CD4-positive, alpha-beta memory T cell (primary cell): ENCODE measurements at regions not wholly inside any gene's neighbourhood (a gene's known extent, or its start where the extent isn't known, plus 50 kb on each side); places are given as distances from the start of the nearest gene placed in this dataset.

Experiments
- CTCF ChIA-PET: fragments of 350-600 bp; sonication (Branson Sonifier 250); formaldehyde crosslinking; loops from one replicate; lab custom pipeline; 2021; ENCODE audit warnings: inconsistent platforms; ENCODE audit not compliant: partially characterized antibody; lab: Charles Lee
- POLR2A ChIA-PET: fragments of 350-600 bp; sonication (Branson Sonifier 250); formaldehyde crosslinking; loops from one replicate; lab custom pipeline; 2021; ENCODE audit not compliant: partially characterized antibody; lab: Charles Lee
- DNase-seq, 5 donors: peaks; one replicate each; pipeline versions ENCODE4 v3.0.0 to v3.0.0-alpha.2; 2020 to 2022; ENCODE audit warnings: mixed read lengths in 1 of 5
- H3K27ac ChIP-seq: one replicate; pipeline ENCODE4 v1.7.0; 2013; ENCODE audit warnings: low read depth, low read length
- H3K27me3 ChIP-seq: 2 replicates; pipeline ENCODE4 v1.7.0; 2013; ENCODE audit warnings: mild to moderate bottlenecking, low read length, moderate library complexity; ENCODE audit not compliant: insufficient read depth
- H3K36me3 ChIP-seq: 2 replicates; pipeline ENCODE4 v1.7.0; 2013; ENCODE audit warnings: mild to moderate bottlenecking, low read length, moderate library complexity; ENCODE audit not compliant: insufficient read depth
- H3K4me1 ChIP-seq: 2 replicates; pipeline ENCODE4 v1.7.0; 2013; ENCODE audit warnings: mild to moderate bottlenecking, low read length, moderate library complexity; ENCODE audit not compliant: insufficient read depth
- H3K4me3 ChIP-seq, 2 donors: one replicate each; pipeline ENCODE4 v1.7.0; 2013; ENCODE audit warnings: low read length in 2 of 2, mild to moderate bottlenecking in 1 of 2
- H3K9me3 ChIP-seq, 2 donors: one replicate each; pipeline ENCODE4 v1.7.0; 2013; ENCODE audit warnings: low read length in 2 of 2, control low read depth in 1 of 2; ENCODE audit not compliant: control insufficient read depth in 1 of 2
- H3K27ac Mint-ChIP-seq, 7 donors: one replicate each; pipeline ENCODE4 v1.8.0; 2020 to 2021; ENCODE audit warnings: mixed read lengths in 7 of 7, mild to moderate bottlenecking in 6 of 7, inconsistent platforms in 3 of 7, moderate library complexity in 3 of 7
- H3K27me3 Mint-ChIP-seq, 2 donors: one replicate each; pipeline ENCODE4 v1.8.0; 2020 to 2021; ENCODE audit warnings: mixed read lengths in 2 of 2
- H3K36me3 Mint-ChIP-seq, 2 donors: one replicate each; pipeline ENCODE4 v1.8.0; 2020 to 2021; ENCODE audit warnings: mixed read lengths in 2 of 2, inconsistent platforms in 1 of 2, mild to moderate bottlenecking in 1 of 2
- H3K4me1 Mint-ChIP-seq, 4 donors: one replicate each; pipeline ENCODE4 v1.8.0; 2020 to 2021; ENCODE audit warnings: mixed read lengths in 4 of 4, mild to moderate bottlenecking in 1 of 4
- H3K4me3 Mint-ChIP-seq, 8 donors: one replicate each; pipeline ENCODE4 v1.8.0; 2020 to 2021; ENCODE audit warnings: mixed read lengths in 8 of 8, mild to moderate bottlenecking in 7 of 8, moderate library complexity in 6 of 8, inconsistent platforms in 3 of 8
- H3K9me3 Mint-ChIP-seq, 8 donors: one replicate each; pipeline ENCODE4 v1.8.0; 2020 to 2021; ENCODE audit warnings: mixed read lengths in 8 of 8, mild to moderate bottlenecking in 5 of 8, inconsistent platforms in 3 of 8, moderate library complexity in 1 of 8
- intact Hi-C: fragments of 100-400 bp; cut with micrococcal nuclease; formaldehyde crosslinking; loops from one replicate; pipeline ENCODE4 v1.15.1; 2023

DNA sequence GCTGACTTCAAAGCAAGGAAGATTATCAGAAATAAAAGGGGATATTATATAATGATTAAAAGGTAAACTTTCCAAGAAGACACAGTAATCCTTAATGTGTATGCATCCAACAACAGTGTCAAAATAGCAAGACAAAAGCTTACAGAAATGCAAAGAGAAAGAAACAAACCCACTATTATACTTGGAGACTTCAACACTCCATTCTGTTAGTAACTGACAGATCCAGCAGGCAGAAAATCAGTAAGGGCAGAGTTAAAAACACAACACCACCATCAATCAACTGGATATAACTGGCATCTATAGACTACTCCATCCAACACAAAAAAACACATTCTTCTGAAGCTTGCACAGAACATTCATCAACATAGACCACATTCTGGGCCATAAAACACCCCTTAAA lies 103.8 kb downstream of the OR13A1 start:
- no peak overlapping the region for H3K27ac ChIP-seq
- no peak overlapping the region for H3K27ac Mint-ChIP-seq
- H3K4me1 Mint-ChIP-seq: no peaks in the 10 kb centered on the region
- DNase-seq: no peak
- ChIA-PET CTCF (no interaction called here), POLR2A (no interaction called here)
- no peaks in the 10 kb centered on the region for H3K36me3 Mint-ChIP-seq
- H3K9me3 ChIP-seq: no peaks in the 10 kb centered on the region
- no peak overlapping the region for H3K4me3 Mint-ChIP-seq
- no peak overlapping the region for H3K4me3 ChIP-seq
- no peaks in the 10 kb centered on the region for H3K36me3 ChIP-seq
- no peaks in the 10 kb centered on the region for H3K4me1 ChIP-seq
- peaks cover 9 to 11% of the 10 kb centered on the region in 2 donors for H3K27me3 Mint-ChIP-seq
- intact Hi-C loops: no loop called here
- H3K27me3 ChIP-seq: no peaks in the 10 kb centered on the region
- H3K9me3 Mint-ChIP-seq: peaks cover 0 to 9% (median 0%) of the 10 kb centered on the region in 8 donors

GRCh38 chr10:45219416-45219815 lies 96.0 kb downstream of the OR13A1 start:
- Histone ChIP-seq H3K4me1 (no peaks in the 10 kb centered on the region), H3K4me3 (no peak overlapping the region), H3K27me3 (no peaks in the 10 kb centered on the region), H3K9me3 (no peaks in the 10 kb centered on the region), H3K36me3 (no peaks in the 10 kb centered on the region), H3K27ac (no peak overlapping the region)
- H3K27me3 Mint-ChIP-seq: peaks cover 0 to 1% of the 10 kb centered on the region in 2 donors
- no peak for DNase-seq
- H3K9me3 Mint-ChIP-seq: peaks cover 0 to 4% (median 0%) of the 10 kb centered on the region in 8 donors
- intact Hi-C loops: no loop called here
- H3K36me3 Mint-ChIP-seq: no peaks in the 10 kb centered on the region
- no peak overlapping the region for H3K4me3 Mint-ChIP-seq
- CTCF ChIA-PET: interaction anchor here (1.0 kb wide), 1 partner anchor 16 kb away, joined by 3 read pairs; no protein-coding TSS in a partner anchor
- POLR2A ChIA-PET: no interaction called here
- H3K4me1 Mint-ChIP-seq: no peaks in the 10 kb centered on the region
- no peak overlapping the region for H3K27ac Mint-ChIP-seq

DNA sequence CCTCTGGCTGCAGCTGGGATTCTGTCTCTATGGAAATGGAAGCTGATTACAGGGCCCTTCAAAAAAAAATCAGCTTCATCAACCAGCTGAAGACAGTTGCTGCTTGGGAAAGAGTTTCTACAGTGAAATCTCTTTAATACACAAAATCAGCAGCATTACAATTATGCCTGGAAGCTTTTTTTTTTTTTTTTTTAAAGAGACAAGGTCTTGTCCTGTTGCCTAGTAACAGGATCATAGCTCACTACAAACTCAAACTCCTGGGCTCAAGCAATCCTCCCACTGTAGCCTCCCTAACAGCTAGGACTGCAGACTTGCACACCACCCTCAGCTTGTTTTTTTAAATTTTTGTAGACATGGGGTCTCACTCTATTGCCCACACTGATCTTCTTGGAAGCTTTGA lies 94.5 kb downstream of the OR13A1 start:
- H3K9me3 ChIP-seq: no peaks in the 10 kb centered on the region
- Mint-ChIP-seq H3K4me1 (no peaks in the 10 kb centered on the region), H3K36me3 (no peaks in the 10 kb centered on the region), H3K27ac (no peak overlapping the region), H3K27me3 (peaks cover 0 to 1% of the 10 kb centered on the region in 2 donors), H3K4me3 (no peak overlapping the region), H3K9me3 (peaks cover 0 to 1% (median 0%) of the 10 kb centered on the region in 8 donors)
- no peaks in the 10 kb centered on the region for H3K36me3 ChIP-seq
- DNase-seq: no peak
- H3K27me3 ChIP-seq: no peaks in the 10 kb centered on the region
- H3K27ac ChIP-seq: no peak overlapping the region
- intact Hi-C loops: no loop called here
- ChIA-PET CTCF (interaction anchor here (1.4 to 2.3 kb wide), 2 partner anchors 14 to 29 kb away, joined by 6 to 12 read pairs; no protein-coding TSS in a partner anchor), POLR2A (no interaction called here)
- H3K4me3 ChIP-seq: no peak overlapping the region
- no peaks in the 10 kb centered on the region for H3K4me1 ChIP-seq

DNA sequence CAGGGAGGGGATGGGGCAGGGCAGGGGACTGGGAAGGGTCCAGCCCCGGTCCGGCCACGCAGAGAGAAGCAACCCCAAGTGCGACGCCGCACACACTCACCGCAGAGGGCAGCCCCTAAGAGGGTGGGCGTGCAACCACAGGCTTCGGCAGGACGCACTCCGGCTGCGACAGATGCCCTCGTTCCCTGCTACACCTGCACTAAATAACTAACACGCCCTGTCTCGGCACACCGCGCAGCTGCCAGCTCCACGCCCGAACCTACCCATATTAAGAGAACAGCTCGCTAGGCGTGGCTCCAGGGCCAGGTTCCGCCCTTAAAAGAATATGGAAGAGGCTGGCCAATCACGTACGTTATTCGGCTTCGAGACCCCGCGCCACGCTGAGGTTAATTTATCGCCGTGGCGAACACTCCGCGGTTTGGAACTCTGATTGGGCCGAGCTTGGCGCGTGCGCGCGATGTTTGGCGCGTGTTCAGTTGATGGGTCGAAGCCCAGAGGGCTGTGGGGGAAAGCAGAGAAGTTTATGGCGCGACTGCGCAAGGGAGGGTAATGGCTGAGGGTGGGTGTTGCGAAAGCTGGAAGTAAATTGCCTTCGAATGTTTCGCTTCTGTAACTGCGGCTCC lies 91.1 kb downstream of the OR13A1 start:
- CTCF ChIA-PET: interaction anchor here (1.0 kb wide), 1 partner anchor 11 kb away, joined by 4 read pairs; no protein-coding TSS in a partner anchor
- DNase-seq: no peak
- intact Hi-C loops: no loop called here
- Histone ChIP-seq H3K4me1 (no peaks in the 10 kb centered on the region), H3K27me3 (no peaks in the 10 kb centered on the region), H3K36me3 (no peaks in the 10 kb centered on the region), H3K4me3 (no peak overlapping the region), H3K27ac (no peak overlapping the region), H3K9me3 (no peaks in the 10 kb centered on the region)
- peaks cover 1 to 4% of the 10 kb centered on the region in 2 donors for H3K36me3 Mint-ChIP-seq
- POLR2A ChIA-PET: no interaction called here
- no peak overlapping the region for H3K27ac Mint-ChIP-seq
- no peak overlapping the region for H3K4me3 Mint-ChIP-seq
- no peaks in the 10 kb centered on the region for H3K4me1 Mint-ChIP-seq
- peaks cover 0 to 7% (median 5%) of the 10 kb centered on the region in 8 donors for H3K9me3 Mint-ChIP-seq
- H3K27me3 Mint-ChIP-seq: peaks cover 2 to 5% of the 10 kb centered on the region in 2 donors

DNA sequence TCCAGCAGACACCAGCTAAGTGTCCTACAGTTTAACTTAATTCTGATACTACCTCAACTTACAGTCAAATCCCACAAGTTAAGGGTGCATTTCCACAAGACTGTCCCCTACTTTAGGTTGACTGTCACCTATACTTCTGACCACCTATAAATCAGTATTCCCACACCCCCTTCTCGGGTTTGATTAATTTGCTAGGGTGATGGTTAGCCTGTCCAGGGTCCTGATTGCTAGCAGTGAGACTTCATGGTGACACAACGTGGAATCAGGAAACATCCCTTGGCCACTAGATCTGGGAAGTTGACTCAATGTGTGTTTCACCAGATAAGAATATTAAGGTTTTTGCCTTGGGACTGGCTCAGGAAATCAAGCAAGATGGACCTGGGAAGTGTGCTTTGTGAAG lies 88.4 kb downstream of the OR13A1 start:
- no peak overlapping the region for H3K4me3 Mint-ChIP-seq
- Histone ChIP-seq H3K27me3 (no peaks in the 10 kb centered on the region), H3K4me1 (no peaks in the 10 kb centered on the region), H3K4me3 (no peak overlapping the region), H3K9me3 (no peaks in the 10 kb centered on the region), H3K36me3 (no peaks in the 10 kb centered on the region), H3K27ac (no peak overlapping the region)
- H3K27ac Mint-ChIP-seq: no peak overlapping the region
- intact Hi-C loops: no loop called here
- ChIA-PET POLR2A (no interaction called here), CTCF (interaction anchor here (1.0 kb wide), 1 partner anchor 8 kb away, joined by 3 read pairs; no protein-coding TSS in a partner anchor)
- peaks cover 4 to 5% of the 10 kb centered on the region in 2 donors for H3K27me3 Mint-ChIP-seq
- H3K9me3 Mint-ChIP-seq: peaks cover 0 to 19% (median 15%) of the 10 kb centered on the region in 8 donors
- H3K36me3 Mint-ChIP-seq: peaks cover 1 to 7% of the 10 kb centered on the region in 2 donors
- H3K4me1 Mint-ChIP-seq: no peaks in the 10 kb centered on the region
- no peak for DNase-seq

GRCh38 chr10:45227456-45227855 lies 88.0 kb downstream of the OR13A1 start:
- Histone ChIP-seq H3K27ac (no peak overlapping the region), H3K4me3 (no peak overlapping the region), H3K4me1 (no peaks in the 10 kb centered on the region), H3K36me3 (no peaks in the 10 kb centered on the region), H3K27me3 (no peaks in the 10 kb centered on the region), H3K9me3 (no peaks in the 10 kb centered on the region)
- peaks cover 0 to 19% (median 15%) of the 10 kb centered on the region in 8 donors for H3K9me3 Mint-ChIP-seq
- peaks cover 5 to 6% of the 10 kb centered on the region in 2 donors for H3K27me3 Mint-ChIP-seq
- no peak overlapping the region for H3K4me3 Mint-ChIP-seq
- H3K36me3 Mint-ChIP-seq: peaks cover 1 to 7% of the 10 kb centered on the region in 2 donors
- CTCF ChIA-PET: no interaction called here
- POLR2A ChIA-PET: no interaction called here
- H3K27ac Mint-ChIP-seq: no peak overlapping the region
- H3K4me1 Mint-ChIP-seq: no peaks in the 10 kb centered on the region
- intact Hi-C loops: no loop called here
- no peak for DNase-seq

DNA sequence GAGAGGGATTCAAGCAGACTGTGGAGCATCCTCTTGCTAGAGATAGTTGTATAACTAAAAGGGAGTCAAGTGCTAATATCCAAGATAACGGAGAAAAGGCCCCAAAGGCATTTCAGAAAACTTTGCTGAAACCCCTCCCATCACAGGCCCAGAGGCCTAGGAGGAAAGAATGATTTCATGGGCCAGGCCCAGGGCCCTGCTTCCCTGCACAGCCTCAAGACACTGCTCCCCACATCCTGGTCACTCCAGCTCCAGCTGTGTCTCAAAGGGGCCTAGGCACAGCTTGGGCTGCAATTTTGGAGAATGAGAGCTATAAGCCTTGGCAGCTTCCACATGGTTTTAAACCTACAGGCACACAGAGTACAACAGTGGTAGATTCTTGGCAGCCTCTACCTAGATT lies 85.6 kb downstream of the OR13A1 start:
- CTCF ChIA-PET: no interaction called here
- Histone ChIP-seq H3K27ac (no peak overlapping the region), H3K4me3 (no peak overlapping the region), H3K27me3 (no peaks in the 10 kb centered on the region), H3K36me3 (no peaks in the 10 kb centered on the region), H3K4me1 (no peaks in the 10 kb centered on the region), H3K9me3 (no peaks in the 10 kb centered on the region)
- H3K36me3 Mint-ChIP-seq: peaks cover 1 to 7% of the 10 kb centered on the region in 2 donors
- DNase-seq: no peak
- no peak overlapping the region for H3K4me3 Mint-ChIP-seq
- H3K9me3 Mint-ChIP-seq: peaks cover 0 to 19% (median 15%) of the 10 kb centered on the region in 8 donors
- no peak overlapping the region for H3K27ac Mint-ChIP-seq
- H3K4me1 Mint-ChIP-seq: no peaks in the 10 kb centered on the region
- H3K27me3 Mint-ChIP-seq: peaks cover 9 to 12% of the 10 kb centered on the region in 2 donors
- intact Hi-C loops: loop anchor here (10.0 kb wide), 1 partner anchor 225 kb away; the partner anchor contains the start of gene ZNF22
- POLR2A ChIA-PET: no interaction called here
